HG03439 (cell line): ENCODE measurements at regions not wholly inside any gene's neighbourhood (a gene's known extent, or its start where the extent isn't known, plus 50 kb on each side); places are given as distances from the start of the nearest gene placed in this dataset.

ENCODE experiments used
- ATAC-seq: cut with Tn5 transposase; IDR thresholded peaks from one replicate; pipeline ENCODE4 v1.9.1; 2021; ENCODE audit warnings: mild to moderate bottlenecking, moderate library complexity; ENCODE audit not compliant: unreplicated experiment

GRCh38 chr14:29205658-29206057 lies 439.1 kb downstream of the FOXG1 start:
- ATAC-seq = no peak

DNA sequence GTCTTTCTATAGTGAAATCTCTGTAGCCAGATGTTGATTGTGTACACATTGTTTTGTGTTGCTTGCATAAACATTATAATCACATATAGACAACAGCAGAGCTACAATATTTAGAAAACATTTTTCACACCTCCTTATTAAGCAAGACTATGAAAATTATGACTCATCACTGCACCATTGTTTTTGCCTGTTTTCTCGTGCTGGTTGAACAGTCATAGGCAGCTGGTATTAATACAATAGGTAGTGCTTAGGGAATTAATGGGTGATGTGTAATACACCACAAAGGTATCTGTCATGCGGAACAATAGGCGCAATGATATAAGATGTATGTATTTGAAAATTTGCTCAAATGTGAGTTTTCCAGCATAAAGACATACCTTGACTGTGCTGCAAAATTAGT lies 449.3 kb downstream of the FOXG1 start:
- no peak for ATAC-seq

DNA sequence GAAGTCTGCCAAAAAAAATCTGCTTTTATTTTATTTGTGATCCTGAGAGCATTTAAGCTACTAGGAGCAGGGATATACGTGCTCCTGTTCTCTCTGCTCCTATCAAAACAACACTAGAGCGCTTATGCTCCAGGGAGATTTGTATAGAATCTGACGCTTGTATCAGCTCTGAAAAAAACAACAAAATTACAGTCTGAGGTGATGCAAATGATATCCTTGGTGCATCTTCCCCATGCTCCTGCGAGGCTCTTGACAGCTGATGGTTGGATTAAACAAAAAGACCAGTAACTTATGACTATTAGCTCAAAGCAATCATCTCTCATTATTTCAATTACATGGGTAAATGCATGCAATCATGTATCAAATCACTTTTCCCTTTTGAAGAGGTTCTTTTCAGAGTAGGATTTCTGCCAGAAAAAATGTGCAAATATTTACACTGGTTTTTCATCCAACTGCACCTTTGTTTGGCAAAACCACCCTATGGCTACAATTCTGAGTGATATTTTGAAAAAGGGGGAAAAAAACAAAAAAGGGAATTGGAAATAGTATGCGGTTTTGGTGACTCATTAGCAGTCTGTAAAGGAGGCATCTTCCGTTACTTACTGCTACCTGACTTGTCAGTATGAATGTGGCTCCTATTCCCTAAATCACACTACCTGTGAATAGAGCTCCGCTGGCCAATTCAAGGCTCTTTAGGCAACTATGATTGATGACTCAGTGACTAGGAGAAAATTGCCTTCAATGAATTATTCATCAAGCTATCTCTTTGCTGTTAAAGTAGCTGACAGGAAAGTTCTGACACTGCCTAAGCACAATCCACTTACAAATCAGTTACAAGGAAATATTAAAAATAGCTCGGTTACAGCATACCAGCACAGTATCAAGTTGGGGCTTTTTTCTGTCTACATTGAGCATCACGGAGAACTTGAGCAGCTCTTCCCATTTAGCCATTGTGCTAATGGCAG lies 450.0 kb downstream of the FOXG1 start:
- ATAC-seq = no peak

GRCh38 chr14:29217813-29218450 lies 451.3 kb downstream of the FOXG1 start:
- no peak for ATAC-seq

- ATAC-seq = no peak
These were observed 453.5 kb downstream of the FOXG1 start for GRCh38 chr14:29220072-29220471.

- ATAC-seq = no peak
These were observed 454.0 kb downstream of the FOXG1 start for GRCh38 chr14:29220566-29220965.

- ATAC-seq = no peak
These were observed 455.4 kb downstream of the FOXG1 start for GRCh38 chr14:29222006-29222405.

DNA sequence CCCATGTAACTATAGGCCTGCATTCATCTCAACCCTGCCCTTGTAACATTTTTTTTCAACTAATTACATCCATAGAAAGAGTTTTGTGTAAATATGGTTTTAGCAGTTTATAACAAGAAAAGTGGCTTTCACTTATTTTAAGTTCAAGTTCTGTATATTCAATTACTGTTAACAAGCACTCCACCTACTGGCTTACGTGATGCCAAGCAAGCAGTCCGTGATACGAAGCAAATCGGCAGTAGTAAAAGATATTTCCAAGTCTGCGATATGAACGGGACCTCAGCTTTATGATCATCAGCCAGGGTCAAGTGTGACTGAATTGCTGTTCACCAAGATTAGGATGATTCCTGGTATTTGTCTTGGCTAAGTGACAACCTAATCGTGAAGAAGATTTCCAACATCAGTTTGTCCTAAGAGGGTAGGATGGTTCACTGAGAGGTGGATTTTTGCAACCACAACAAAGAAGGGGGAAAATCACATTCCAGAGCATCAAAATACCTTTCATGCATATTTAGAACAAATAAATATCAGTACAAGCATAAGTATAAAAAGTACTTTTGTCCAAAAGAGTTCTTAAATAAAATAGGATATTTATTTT lies 456.2 kb downstream of the FOXG1 start:
- ATAC-seq = no peak

DNA sequence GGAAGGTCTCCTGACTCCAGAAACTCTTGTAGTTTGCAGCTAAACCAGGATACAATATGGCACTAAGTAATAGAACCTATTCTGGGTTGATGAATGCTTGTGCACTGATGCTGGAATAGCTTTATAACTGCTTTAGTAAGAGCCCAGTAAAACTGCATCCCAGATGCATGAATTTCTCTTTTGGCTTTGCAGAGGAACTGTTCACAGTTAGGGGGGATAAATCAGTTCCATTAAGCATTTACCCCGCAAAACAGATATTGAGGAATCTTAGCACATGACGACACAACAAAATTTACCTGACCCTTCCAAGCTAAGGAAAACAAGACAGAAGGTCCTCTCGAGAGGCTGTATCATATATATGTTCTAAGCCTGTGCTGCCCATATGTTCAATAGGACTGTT lies 457.4 kb downstream of the FOXG1 start:
- ATAC-seq = no peak

DNA sequence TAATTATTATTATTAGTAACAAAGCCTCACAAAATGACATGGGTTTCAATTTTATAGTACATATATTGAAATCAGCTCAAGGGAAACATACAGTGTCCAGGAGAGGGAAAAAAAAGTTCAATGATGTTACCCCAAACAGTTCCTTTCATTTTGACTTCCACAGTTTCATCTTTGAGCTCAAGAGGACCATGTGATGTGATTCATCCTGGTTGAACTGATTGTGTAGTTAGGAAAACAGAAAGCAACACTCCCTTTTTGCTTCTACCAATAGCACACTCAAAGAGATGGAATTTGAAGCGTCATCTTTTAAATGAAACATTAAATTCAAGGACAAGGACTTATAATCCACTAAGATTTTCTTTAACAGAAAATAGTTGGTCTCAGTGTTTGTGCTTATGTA lies 461.0 kb downstream of the FOXG1 start:
- no peak for ATAC-seq

- no peak for ATAC-seq
These were observed 465.6 kb downstream of the FOXG1 start for GRCh38 chr14:29232153-29232552.

GRCh38 chr14:29232711-29233110 lies 466.1 kb downstream of the FOXG1 start:
- no peak for ATAC-seq

- ATAC-seq = no peak
These were observed 466.6 kb downstream of the FOXG1 start for GRCh38 chr14:29233188-29233587.

- ATAC-seq = no peak
These were observed 469.4 kb downstream of the FOXG1 start for GRCh38 chr14:29235991-29236390.

- no peak for ATAC-seq
These were observed 469.8 kb downstream of the FOXG1 start for GRCh38 chr14:29236401-29236800.

DNA sequence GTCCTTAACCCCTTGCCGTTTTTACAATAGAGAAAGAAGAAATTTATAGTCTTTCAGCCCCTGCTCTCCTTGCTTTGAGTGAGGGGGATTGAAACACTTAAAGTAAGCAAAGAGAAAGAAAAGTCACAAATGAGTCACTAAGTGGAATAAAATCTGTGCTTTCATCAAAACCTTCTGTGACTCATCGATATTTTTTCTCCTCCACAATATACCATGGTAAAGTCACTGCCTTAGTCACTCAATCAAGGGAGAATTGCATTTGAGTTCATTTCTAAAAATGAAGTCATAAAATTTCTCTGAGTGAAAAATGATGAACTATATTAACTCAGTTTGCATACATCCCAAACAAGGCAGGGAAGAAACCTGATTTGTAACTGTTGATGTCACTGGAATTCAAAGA lies 470.3 kb downstream of the FOXG1 start:
- ATAC-seq = no peak

GRCh38 chr14:29240066-29240465 lies 473.5 kb downstream of the FOXG1 start:
- no peak for ATAC-seq

- no peak for ATAC-seq
These were observed 476.5 kb downstream of the FOXG1 start for GRCh38 chr14:29242755-29243754.

DNA sequence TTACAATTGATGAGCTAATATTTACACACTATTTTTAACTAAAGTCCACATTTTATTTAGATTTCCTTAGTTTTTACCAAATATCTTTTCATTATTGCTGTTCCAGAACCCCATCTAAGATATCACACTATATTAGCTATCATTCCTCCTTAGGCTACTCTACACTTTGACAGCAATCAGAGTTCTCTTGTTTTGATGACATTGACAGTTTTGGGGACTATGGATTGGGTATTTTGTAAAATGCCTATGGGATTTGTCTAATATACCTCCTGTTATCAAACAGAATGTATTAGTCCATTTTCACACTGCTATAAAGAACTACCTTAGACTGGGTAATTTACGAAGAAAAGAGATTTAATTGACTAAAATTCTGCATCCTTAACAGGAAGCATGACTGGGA lies 489.1 kb downstream of the FOXG1 start:
- ATAC-seq = no peak

DNA sequence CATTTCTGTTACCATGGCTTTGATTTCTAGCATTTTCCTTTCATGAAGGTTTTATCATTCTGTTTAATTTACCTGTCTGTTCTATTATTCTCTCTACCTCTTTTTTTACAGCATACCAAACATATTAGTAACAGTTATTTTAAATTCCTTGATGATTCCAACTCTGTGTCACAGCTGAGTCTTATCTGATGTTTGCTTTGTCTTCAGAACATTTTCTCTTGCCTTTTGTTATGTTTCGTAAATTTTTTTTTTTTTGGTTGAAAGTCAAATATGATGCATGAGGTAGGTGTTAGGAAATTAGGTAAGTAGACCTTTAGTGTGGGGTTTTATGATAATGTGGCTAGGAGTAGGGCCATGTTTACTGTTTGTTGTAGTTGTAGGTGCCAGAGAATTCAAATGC lies 496.4 kb downstream of the FOXG1 start:
- no peak for ATAC-seq

GRCh38 chr14:29264865-29265264 lies 498.3 kb downstream of the FOXG1 start:
- ATAC-seq = no peak
